ENCODE measurements at regions not wholly inside any gene's neighbourhood (a gene's known extent, or its start where the extent isn't known, plus 50 kb on each side); places are given as distances from the start of the nearest gene placed in this dataset.

- DNase-seq: no peak
- intact Hi-C loops (cut with micrococcal nuclease): no loop called here
- Mint-ChIP-seq H3K4me1 (ENCODE audit: low read depth) (peaks cover 3% of the 10 kb centered on the region), H3K4me3 (no peak overlapping the region), H3K27ac (no peak overlapping the region), H3K27me3 (no peaks in the 10 kb centered on the region), H3K36me3 (no peaks in the 10 kb centered on the region), H3K9me3 (no peaks in the 10 kb centered on the region)
- POLR2A ChIA-PET: interaction anchor here (0.7 kb wide), 1 partner anchor 1199 kb away, joined by 3 read pairs; no protein-coding TSS in a partner anchor
- CTCF ChIA-PET: no interaction called here
Measured at GRCh38 chr11:13220148-13220547, 57.4 kb upstream of the BMAL1 start.

GRCh38 chr11:13221722-13222121 is 55.9 kb upstream of the BMAL1 start:
- H3K4me3 Mint-ChIP-seq: no peak overlapping the region
- POLR2A ChIA-PET: no interaction called here
- no peaks in the 10 kb centered on the region for H3K27me3 Mint-ChIP-seq
- intact Hi-C loops (cut with micrococcal nuclease): no loop called here
- H3K27ac Mint-ChIP-seq: no peak overlapping the region
- H3K36me3 Mint-ChIP-seq: no peaks in the 10 kb centered on the region
- peaks cover 3% of the 10 kb centered on the region for H3K4me1 Mint-ChIP-seq (ENCODE audit: low read depth)
- DNase-seq: no peak
- H3K9me3 Mint-ChIP-seq: no peaks in the 10 kb centered on the region
- CTCF ChIA-PET: interaction anchor here (0.7 kb wide), 1 partner anchor 114 kb away, joined by 3 read pairs; no protein-coding TSS in a partner anchor

GRCh38 chr11:13222285-13222684 is 55.3 kb upstream of the BMAL1 start:
- H3K4me1 Mint-ChIP-seq (ENCODE audit: low read depth): no peaks in the 10 kb centered on the region
- no peaks in the 10 kb centered on the region for H3K36me3 Mint-ChIP-seq
- no peak overlapping the region for H3K27ac Mint-ChIP-seq
- no peaks in the 10 kb centered on the region for H3K27me3 Mint-ChIP-seq
- ChIA-PET CTCF (no interaction called here), POLR2A (no interaction called here)
- DNase-seq: no peak
- no peaks in the 10 kb centered on the region for H3K9me3 Mint-ChIP-seq
- intact Hi-C loops (cut with micrococcal nuclease): no loop called here
- no peak overlapping the region for H3K4me3 Mint-ChIP-seq

- Mint-ChIP-seq H3K9me3 (no peaks in the 10 kb centered on the region), H3K27ac (no peak overlapping the region), H3K4me3 (no peak overlapping the region), H3K27me3 (no peaks in the 10 kb centered on the region), H3K36me3 (no peaks in the 10 kb centered on the region), H3K4me1 (ENCODE audit: low read depth) (no peaks in the 10 kb centered on the region)
- ChIA-PET POLR2A (no interaction called here), CTCF (interaction anchor here (0.9 to 1.4 kb wide), 2 partner anchors 15 to 113 kb away, joined by 3 to 5 read pairs; no protein-coding TSS in a partner anchor)
- no peak for DNase-seq
- intact Hi-C loops (cut with micrococcal nuclease): no loop called here
Measured at GRCh38 chr11:13223112-13223511, 54.5 kb upstream of the BMAL1 start.

GRCh38 chr11:13224324-13224723 is 53.3 kb upstream of the BMAL1 start:
- intact Hi-C loops (cut with micrococcal nuclease): no loop called here
- no peak overlapping the region for H3K27ac Mint-ChIP-seq
- H3K9me3 Mint-ChIP-seq: no peaks in the 10 kb centered on the region
- CTCF ChIA-PET: interaction anchor here (1.4 kb wide), 1 partner anchor 14 kb away, joined by 5 read pairs; no protein-coding TSS in a partner anchor
- POLR2A ChIA-PET: no interaction called here
- no peaks in the 10 kb centered on the region for H3K36me3 Mint-ChIP-seq
- H3K4me1 Mint-ChIP-seq (ENCODE audit: low read depth): peaks cover 4% of the 10 kb centered on the region
- no peak for DNase-seq
- no peaks in the 10 kb centered on the region for H3K27me3 Mint-ChIP-seq
- no peak overlapping the region for H3K4me3 Mint-ChIP-seq

- Mint-ChIP-seq H3K27ac (no peak overlapping the region), H3K36me3 (no peaks in the 10 kb centered on the region), H3K4me1 (ENCODE audit: low read depth) (peaks cover 4% of the 10 kb centered on the region), H3K4me3 (no peak overlapping the region), H3K9me3 (no peaks in the 10 kb centered on the region), H3K27me3 (no peaks in the 10 kb centered on the region)
- intact Hi-C loops (cut with micrococcal nuclease): no loop called here
- DNase-seq: no peak
- CTCF ChIA-PET: interaction anchor here (0.7 to 2.7 kb wide), 4 partner anchors 13 to 41 kb away, joined by 3 to 10 read pairs (median 3); no protein-coding TSS in a partner anchor
- POLR2A ChIA-PET: no interaction called here
Measured at GRCh38 chr11:13225038-13226001, 52.3 kb upstream of the BMAL1 start.

- peaks cover 4% of the 10 kb centered on the region for H3K4me1 Mint-ChIP-seq (ENCODE audit: low read depth)
- intact Hi-C loops (cut with micrococcal nuclease): no loop called here
- ChIA-PET POLR2A (no interaction called here), CTCF (interaction anchor here (2.7 kb wide), 1 partner anchor 10 kb away, joined by 10 read pairs; no protein-coding TSS in a partner anchor)
- no peaks in the 10 kb centered on the region for H3K36me3 Mint-ChIP-seq
- H3K27me3 Mint-ChIP-seq: no peaks in the 10 kb centered on the region
- no peak overlapping the region for H3K27ac Mint-ChIP-seq
- no peak overlapping the region for H3K4me3 Mint-ChIP-seq
- H3K9me3 Mint-ChIP-seq: no peaks in the 10 kb centered on the region
- DNase-seq: no peak
Measured at GRCh38 chr11:13227676-13228255, 49.8 kb upstream of the BMAL1 start.

Measured in activated CD4-positive, alpha-beta memory T cell treated with anti-CD3 and anti-CD28 coated beads for 36 hours (primary cell).